NB4 (cell line): ENCODE measurements at regions not wholly inside any gene's neighbourhood (a gene's known extent, or its start where the extent isn't known, plus 50 kb on each side); places are given as distances from the start of the nearest gene placed in this dataset.

ENCODE experiments used
- MAX ChIP-seq: IDR thresholded peaks from 2 replicates; pipeline ENCODE4 v1.6.1; 2011; ENCODE audit warnings: low read depth, low read length
- POLR2A ChIP-seq: IDR thresholded peaks from 2 replicates; pipeline ENCODE4 v1.6.1; 2011; ENCODE audit warnings: mild to moderate bottlenecking; ENCODE audit not compliant: insufficient read length; ENCODE audit errors: extremely low read depth

DNA sequence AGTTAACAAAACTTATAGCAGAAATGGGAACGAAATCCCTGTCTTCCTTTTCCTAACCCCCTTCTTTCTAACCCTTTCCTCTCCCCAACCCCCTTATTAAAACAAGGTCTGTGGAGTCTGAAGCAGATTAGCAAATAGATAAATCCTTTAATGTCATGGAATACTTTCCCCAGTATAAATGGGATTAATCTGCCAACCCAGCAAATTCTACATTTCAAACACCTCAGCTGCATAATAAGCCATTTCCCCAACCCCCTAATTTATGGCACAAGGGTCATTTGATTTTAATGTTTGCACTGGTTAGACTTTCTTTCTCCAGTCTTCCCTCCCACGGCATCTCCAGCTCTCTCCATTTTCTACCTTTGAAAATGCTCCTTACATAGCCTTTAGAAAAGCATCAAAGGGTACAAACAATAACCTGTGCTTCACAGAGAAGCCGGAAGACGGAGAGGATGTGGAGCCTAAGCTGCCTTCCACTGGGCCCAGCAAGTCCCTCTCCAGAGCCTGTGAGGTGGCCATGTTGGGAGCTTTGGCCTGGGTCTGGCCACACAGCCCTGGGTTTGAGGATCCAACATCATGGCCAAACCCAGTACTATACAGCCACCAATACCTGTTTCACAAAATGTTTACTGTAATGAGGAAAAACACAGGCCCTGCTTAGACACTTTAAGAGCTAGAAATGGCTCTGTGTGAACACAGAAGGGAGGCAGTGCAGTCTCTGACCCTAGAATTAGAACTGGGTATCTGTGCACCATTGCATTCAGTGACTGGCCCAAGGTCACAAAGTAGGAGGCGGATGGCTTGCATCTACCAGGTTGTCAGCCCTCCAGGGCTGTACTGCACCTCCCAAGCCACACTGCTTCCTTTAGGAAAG is 56.9 kb upstream of the SPRY1 start:
- TF ChIP-seq MAX, result no peak
- TF ChIP-seq POLR2A, result no peak
